Effector memory CD4-positive, alpha-beta T cell (primary cell): ENCODE measurements at regions not wholly inside any gene's neighbourhood (a gene's known extent, or its start where the extent isn't known, plus 50 kb on each side); places are given as distances from the start of the nearest gene placed in this dataset.

ENCODE experiments used
- DNase-seq, 3 donors: peaks; one replicate each; pipeline ENCODE4 v3.0.0-alpha.2; 2020
- H3K27ac ChIP-seq: 2 replicates; pipeline ENCODE4 v1.7.0; 2013; ENCODE audit warnings: mild to moderate bottlenecking, low read length, moderate library complexity; ENCODE audit not compliant: insufficient read depth, poor library complexity, severe bottlenecking
- H3K27me3 ChIP-seq: replicated peaks from 2 replicates; pipeline ENCODE4 v1.7.0; 2013; ENCODE audit warnings: mild to moderate bottlenecking, low read length; ENCODE audit not compliant: insufficient read depth, control insufficient read depth, poor library complexity, severe bottlenecking
- H3K36me3 ChIP-seq: 2 replicates; pipeline ENCODE4 v1.7.0; 2013; ENCODE audit warnings: mild to moderate bottlenecking, low read length, moderate library complexity; ENCODE audit not compliant: control insufficient read depth, insufficient read depth
- H3K4me1 ChIP-seq: 2 replicates; pipeline ENCODE4 v1.7.0; 2013; ENCODE audit warnings: low read length, mild to moderate bottlenecking; ENCODE audit not compliant: control insufficient read depth, insufficient read depth, poor library complexity, severe bottlenecking
- H3K4me3 ChIP-seq: 2 replicates; pipeline ENCODE4 v1.7.0; 2013; ENCODE audit warnings: low read length, low read depth, mild to moderate bottlenecking; ENCODE audit not compliant: insufficient read depth, poor library complexity, severe bottlenecking
- H3K9me3 ChIP-seq: 2 replicates; pipeline ENCODE4 v1.7.0; 2013; ENCODE audit warnings: mild to moderate bottlenecking, low read length, moderate library complexity; ENCODE audit not compliant: control insufficient read depth

DNA sequence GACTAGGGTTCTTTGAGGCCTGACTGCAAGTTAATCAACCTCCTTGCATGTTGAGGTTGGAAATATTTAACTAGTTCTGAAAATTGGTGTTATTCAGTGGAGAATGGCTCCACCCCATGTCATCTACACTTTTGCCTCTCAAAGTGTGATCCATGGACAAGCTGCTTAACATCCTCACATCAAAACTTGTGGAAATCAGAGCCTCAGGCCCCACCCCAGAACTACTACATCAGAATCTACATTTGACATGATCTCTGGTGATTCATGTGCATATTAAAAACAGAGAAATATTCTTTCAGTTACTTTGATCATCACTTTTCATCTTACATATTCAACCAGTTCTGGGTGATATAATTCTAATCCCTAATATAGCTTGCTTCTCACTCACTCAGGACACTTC is 632.9 kb downstream of the ARL4A start:
- H3K27ac ChIP-seq: no peak overlapping the region
- no peaks in the 10 kb centered on the region for H3K9me3 ChIP-seq
- H3K36me3 ChIP-seq: no peaks in the 10 kb centered on the region
- no peak overlapping the region for H3K4me3 ChIP-seq
- H3K4me1 ChIP-seq: no peaks in the 10 kb centered on the region
- no peak for DNase-seq
- no peaks in the 10 kb centered on the region for H3K27me3 ChIP-seq

DNA sequence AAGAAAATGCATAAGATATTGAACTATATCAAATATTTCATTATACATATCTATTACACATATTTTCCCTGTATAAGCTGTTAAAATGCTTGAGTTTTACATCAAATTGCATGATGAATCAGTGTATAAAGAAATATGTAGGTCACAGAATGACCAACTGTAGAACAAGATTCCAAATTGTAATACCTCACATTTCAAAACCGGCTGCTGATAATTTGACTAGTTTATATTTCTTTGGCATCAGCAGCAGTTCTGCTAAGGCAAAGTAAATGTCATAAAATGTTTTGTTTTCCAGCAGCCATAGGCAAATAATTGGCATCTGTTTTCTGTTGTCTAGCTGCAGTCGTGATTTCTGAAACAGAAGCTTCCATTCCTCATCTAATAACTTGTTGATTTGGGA is 633.9 kb downstream of the ARL4A start:
- Histone ChIP-seq H3K27ac (no peak overlapping the region), H3K27me3 (no peaks in the 10 kb centered on the region), H3K36me3 (no peaks in the 10 kb centered on the region), H3K4me3 (no peak overlapping the region), H3K9me3 (no peaks in the 10 kb centered on the region), H3K4me1 (no peaks in the 10 kb centered on the region)
- no peak for DNase-seq

DNA sequence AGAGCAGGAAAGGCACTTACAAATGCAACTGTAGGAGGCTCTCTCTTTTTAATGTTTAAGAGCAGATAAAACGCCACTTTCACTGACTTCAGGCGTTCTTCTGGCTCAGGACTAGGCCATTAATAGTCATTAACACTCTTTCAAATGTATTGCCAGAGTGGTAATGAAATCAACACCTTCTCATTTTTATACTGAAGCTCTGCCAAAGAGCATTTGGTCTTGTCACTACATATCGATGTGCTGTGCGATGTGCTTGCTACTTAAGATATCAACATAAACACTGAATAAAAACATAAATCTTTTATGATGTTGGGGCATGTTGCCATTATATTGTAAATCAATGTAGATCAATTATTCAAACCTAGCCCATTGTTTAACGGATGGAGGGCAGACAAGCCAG is 634.7 kb downstream of the ARL4A start:
- Histone ChIP-seq H3K27me3 (no peaks in the 10 kb centered on the region), H3K4me3 (no peak overlapping the region), H3K4me1 (no peaks in the 10 kb centered on the region), H3K36me3 (no peaks in the 10 kb centered on the region), H3K9me3 (no peaks in the 10 kb centered on the region), H3K27ac (no peak overlapping the region)
- DNase-seq: no peak

DNA sequence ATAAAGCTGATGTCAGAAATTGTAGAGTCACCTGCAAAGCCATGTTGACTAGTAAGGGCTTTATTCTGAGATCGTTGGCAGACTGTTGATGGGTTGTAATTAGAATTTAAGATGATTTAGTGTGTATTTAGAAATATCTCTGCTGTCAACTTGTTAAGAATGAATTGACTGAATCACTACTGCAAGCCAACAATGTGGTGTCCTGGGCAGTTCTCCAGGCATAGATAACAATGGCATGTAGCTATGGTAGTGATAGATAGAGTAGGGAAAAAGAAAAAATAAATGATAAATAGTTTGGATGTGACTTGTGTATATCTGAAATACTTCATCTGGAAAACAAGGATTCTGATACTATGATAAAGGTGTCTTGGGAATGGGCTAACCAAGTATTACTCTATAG is 640.2 kb downstream of the ARL4A start:
- H3K4me1 ChIP-seq: no peaks in the 10 kb centered on the region
- no peak for DNase-seq
- H3K9me3 ChIP-seq: no peaks in the 10 kb centered on the region
- H3K27me3 ChIP-seq: no peaks in the 10 kb centered on the region
- H3K4me3 ChIP-seq: no peak overlapping the region
- H3K36me3 ChIP-seq: no peaks in the 10 kb centered on the region
- H3K27ac ChIP-seq: no peak overlapping the region

DNA sequence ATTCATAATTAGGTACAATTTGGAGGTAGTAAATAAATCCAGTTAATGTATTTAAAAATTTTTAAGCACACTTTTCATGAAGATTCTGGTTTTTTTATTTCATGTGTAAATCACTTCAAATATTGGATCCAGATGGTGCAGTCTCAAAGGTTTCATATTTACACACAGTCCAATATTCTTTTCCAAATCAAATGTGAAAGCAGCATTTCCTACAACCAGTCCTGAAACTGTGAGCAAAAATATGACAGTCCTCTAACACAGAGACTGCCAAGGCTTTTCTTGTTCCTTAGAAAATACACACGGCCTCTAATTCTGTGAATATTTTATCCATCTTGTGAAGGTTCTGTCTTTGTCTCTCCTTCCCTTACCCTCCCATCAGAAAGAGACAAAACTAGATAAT is 645.9 kb downstream of the ARL4A start:
- Histone ChIP-seq H3K36me3 (no peaks in the 10 kb centered on the region), H3K4me3 (no peak overlapping the region), H3K27me3 (no peaks in the 10 kb centered on the region), H3K4me1 (no peaks in the 10 kb centered on the region), H3K27ac (no peak overlapping the region), H3K9me3 (no peaks in the 10 kb centered on the region)
- DNase-seq: no peak

DNA sequence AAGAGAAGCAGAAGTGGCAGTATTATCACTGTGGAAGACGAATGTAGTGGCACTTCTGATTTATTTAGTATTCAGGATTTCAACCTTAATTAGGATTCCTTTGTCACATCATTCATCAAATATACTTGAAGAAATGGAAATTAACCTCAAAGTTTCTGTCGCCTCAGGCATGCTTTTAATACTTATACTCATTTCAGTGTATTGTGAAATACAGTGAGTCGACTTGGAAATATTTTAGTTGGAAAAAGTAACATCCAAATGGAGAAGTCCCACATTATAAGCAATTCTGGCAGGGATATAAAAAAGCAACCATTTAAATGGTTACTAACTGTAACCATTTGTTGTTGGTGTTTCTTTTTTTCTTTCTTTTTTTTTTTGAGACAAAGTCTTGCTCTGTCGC is 648.8 kb downstream of the ARL4A start:
- H3K9me3 ChIP-seq: no peaks in the 10 kb centered on the region
- H3K4me1 ChIP-seq: no peaks in the 10 kb centered on the region
- no peaks in the 10 kb centered on the region for H3K36me3 ChIP-seq
- H3K27ac ChIP-seq: no peak overlapping the region
- H3K4me3 ChIP-seq: no peak overlapping the region
- DNase-seq: no peak
- H3K27me3 ChIP-seq: no peaks in the 10 kb centered on the region

DNA sequence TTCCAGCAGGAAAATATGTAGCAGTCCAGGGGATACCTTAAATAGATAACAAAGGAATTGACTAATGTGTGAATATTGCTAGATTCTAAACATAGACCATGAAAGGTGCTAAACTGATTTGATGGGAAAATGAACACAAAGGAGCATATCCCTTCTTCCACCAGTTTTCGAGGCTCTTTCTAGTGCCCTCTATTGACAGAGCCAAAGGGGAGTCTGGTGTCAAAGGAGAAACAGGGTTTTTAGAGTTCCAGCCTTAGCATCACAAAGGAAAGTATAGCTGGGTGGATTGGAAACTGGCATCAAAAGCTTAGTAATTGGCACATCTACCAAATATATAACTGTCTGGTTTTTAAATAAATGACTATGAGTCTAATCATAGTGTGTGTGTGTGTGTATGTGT is 636.8 kb downstream of the ETV1 start:
- no peak for DNase-seq
- no peaks in the 10 kb centered on the region for H3K27me3 ChIP-seq
- H3K4me1 ChIP-seq: no peaks in the 10 kb centered on the region
- no peak overlapping the region for H3K27ac ChIP-seq
- no peaks in the 10 kb centered on the region for H3K36me3 ChIP-seq
- no peaks in the 10 kb centered on the region for H3K9me3 ChIP-seq
- no peak overlapping the region for H3K4me3 ChIP-seq

DNA sequence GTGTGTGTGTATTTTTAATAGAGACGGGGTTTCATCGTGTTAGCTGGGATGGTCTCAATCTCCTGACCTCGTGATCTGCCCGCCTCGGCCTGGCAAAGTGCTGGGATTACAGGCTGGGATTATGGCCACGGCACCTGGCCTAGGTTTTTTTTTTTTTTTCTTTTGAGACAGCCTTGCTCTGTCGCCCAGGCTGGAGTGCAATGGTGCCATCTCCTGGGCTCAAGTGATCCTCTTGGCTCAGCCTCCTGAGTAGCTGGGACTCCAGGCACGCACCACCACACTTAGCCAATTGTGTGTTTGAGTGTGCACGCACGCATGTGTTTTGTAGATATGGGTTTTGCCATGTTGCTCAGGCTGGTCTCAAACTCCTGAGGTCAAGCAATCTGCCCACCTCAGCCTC is 629.8 kb downstream of the ETV1 start:
- H3K27me3 ChIP-seq: no peaks in the 10 kb centered on the region
- H3K36me3 ChIP-seq: no peaks in the 10 kb centered on the region
- no peak for DNase-seq
- no peaks in the 10 kb centered on the region for H3K9me3 ChIP-seq
- H3K27ac ChIP-seq: no peak overlapping the region
- H3K4me1 ChIP-seq: no peaks in the 10 kb centered on the region
- H3K4me3 ChIP-seq: no peak overlapping the region

DNA sequence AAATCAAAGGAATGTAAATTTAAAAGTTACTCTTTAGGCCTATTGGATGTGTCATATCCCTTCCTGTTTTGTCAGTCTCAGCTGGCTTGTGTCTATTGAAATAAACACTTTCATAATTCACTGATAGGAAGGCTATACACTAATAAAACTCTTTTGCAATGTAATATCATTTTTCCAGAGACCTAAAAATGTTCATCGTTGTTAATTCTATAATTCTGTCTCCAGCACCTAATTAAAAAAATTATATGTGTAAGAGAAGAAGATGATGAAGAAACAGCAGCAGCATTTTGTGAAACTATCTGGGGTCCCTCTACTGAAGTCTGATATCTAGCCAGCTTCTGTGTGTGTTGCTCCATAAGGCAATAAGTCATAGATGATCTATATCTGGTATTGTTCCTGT is 602.7 kb downstream of the ETV1 start:
- no peaks in the 10 kb centered on the region for H3K4me1 ChIP-seq
- H3K4me3 ChIP-seq: no peak overlapping the region
- no peak for DNase-seq
- no peaks in the 10 kb centered on the region for H3K27me3 ChIP-seq
- H3K27ac ChIP-seq: no peak overlapping the region
- no peaks in the 10 kb centered on the region for H3K9me3 ChIP-seq
- H3K36me3 ChIP-seq: no peaks in the 10 kb centered on the region

DNA sequence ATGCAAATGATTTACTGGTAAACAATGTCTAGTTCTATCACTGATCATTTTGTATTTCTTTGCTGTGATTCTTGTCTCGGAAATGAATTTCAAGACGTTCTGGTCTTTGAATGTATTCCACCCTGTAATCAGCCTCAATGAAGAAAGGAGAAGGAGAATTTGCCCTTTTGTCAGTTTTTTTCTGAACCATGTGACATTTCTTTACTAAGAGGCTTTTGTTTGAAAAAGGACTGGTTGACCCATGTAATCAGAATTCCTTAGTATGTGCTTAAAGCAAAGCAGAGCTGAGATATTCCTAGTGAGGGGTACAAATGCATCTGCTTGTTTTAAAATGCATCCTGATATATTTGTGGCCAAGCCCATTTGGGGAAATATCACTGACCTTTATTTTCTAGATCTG is 581.6 kb downstream of the ETV1 start:
- Histone ChIP-seq H3K36me3 (no peaks in the 10 kb centered on the region), H3K9me3 (no peaks in the 10 kb centered on the region), H3K4me1 (no peaks in the 10 kb centered on the region), H3K4me3 (no peak overlapping the region), H3K27ac (no peak overlapping the region), H3K27me3 (no peaks in the 10 kb centered on the region)
- DNase-seq: no peak

DNA sequence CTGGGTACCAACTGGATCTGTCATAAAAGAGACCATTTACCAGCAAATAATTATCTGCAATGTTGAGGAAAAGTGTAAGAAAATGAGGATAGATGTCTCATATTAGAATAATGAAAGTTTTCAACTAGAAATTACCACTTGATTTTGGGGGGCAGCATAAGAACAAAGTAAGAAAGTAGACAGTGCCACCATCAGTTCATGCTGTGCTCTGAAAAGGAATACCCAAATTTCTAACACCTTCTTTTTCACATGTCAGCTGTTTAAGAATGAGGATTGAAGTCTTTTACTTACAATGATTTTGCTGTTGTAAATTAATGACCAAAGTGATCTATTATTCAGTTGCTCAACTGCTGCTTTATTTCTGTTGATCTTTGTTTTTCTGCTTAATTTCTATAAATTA is 578.3 kb downstream of the ETV1 start:
- Histone ChIP-seq H3K4me3 (no peak overlapping the region), H3K4me1 (no peaks in the 10 kb centered on the region), H3K36me3 (no peaks in the 10 kb centered on the region), H3K27me3 (no peaks in the 10 kb centered on the region), H3K27ac (no peak overlapping the region), H3K9me3 (no peaks in the 10 kb centered on the region)
- no peak for DNase-seq
